ENCODE measurements at regions not wholly inside any gene's neighbourhood (a gene's known extent, or its start where the extent isn't known, plus 50 kb on each side); places are given as distances from the start of the nearest gene placed in this dataset.

- no peak for TF ChIP-seq EP300 (IDR thresholded peaks at IDR 0.05)
- no peak for TF ChIP-seq CTCF (IDR thresholded peaks at IDR 0.05)
- TF ChIP-seq POLR2A (IDR thresholded peaks at IDR 0.05; ENCODE audit: low read depth), result no peak
These were observed 504.0 kb upstream of the LRRC4C start for GRCh38 chr11:41963406-41963805.

Data from esophagus muscularis mucosa (tissue), 4 donors.